Activated CD4-positive, CD25-positive, alpha-beta regulatory T cell treated with anti-CD3 and anti-CD28 coated beads, Interleukin-2, amount 50 U/mL, for 24 hours (primary cell): ENCODE measurements at regions not wholly inside any gene's neighbourhood (a gene's known extent, or its start where the extent isn't known, plus 50 kb on each side); places are given as distances from the start of the nearest gene placed in this dataset.

Experiments used
- ATAC-seq, 2 donors: fragments of 150-1000 bp; cut with Tn5 transposase; one replicate each; pipeline ENCODE4 v1.10.0; 2021; ENCODE audit warnings: mild to moderate bottlenecking in 1 of 2, moderate library complexity in 1 of 2

DNA sequence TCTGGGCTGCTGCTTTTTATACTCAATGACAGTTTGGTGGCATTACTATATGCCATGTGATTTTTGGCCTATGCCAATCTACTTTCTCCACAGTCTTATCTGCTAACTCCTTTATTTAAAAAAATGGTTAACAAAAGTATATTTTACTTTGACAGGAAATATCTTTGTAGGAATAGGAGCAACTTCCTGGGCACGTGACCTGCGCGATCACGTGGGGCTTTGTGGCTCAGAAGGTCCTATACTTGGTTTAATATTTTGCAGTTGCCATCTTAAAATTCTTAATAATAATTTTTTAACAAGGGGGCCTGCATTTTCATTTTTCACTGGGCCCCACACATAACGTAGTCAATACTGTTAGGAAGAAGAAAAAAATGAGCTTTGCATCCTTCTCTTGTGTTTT lies 249.7 kb downstream of the ACTR3 start:
- no peak for ATAC-seq

DNA sequence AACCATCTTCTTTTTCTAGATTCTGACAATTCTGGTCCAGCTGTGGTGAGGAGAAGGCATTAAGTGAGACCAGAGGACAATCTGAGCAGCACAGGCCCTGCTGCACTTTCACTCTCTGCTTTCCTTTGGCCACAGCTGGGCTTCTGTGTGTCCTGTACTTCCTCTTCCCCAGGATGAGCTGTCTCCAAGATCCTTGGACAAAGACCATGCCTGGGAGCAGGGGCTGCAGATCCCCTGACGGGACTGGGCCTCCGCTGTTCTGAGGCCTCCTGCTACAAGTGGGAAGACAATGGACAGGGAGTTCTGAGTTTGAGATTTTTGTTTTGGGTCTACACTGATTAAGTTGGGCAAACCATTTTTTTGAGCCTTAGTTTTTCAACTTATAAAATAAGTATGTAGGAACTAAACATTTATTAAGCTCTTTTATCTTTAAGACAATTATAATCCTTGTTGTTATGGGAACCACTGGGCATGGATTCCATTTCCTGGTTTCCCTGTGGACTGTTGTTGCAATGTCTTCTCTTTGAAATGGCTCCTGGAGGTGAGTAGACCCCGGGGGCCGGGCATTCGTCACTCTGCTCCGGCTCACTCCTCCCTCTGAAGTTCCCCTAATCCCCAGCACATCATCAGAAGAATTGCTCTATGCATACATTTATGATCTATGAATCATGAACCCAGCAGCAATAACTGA lies 266.6 kb downstream of the ACTR3 start:
- ATAC-seq = no peak

DNA sequence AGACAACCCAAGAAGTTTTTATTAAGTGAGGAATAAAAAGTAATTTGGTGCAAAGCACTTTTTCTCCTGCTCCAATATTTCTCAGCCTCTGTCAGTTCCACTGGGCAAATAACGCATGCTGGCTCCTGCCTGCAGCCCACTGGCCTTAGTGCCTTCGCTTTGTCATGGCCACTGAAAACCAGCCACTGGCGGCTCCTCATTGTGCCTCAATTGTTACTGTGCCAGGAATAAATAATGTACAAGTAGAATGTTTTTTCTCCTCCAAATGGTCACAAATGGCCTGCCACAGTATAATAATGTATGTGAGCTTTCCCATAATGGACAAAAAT lies 267.1 kb downstream of the ACTR3 start:
- no peak for ATAC-seq

DNA sequence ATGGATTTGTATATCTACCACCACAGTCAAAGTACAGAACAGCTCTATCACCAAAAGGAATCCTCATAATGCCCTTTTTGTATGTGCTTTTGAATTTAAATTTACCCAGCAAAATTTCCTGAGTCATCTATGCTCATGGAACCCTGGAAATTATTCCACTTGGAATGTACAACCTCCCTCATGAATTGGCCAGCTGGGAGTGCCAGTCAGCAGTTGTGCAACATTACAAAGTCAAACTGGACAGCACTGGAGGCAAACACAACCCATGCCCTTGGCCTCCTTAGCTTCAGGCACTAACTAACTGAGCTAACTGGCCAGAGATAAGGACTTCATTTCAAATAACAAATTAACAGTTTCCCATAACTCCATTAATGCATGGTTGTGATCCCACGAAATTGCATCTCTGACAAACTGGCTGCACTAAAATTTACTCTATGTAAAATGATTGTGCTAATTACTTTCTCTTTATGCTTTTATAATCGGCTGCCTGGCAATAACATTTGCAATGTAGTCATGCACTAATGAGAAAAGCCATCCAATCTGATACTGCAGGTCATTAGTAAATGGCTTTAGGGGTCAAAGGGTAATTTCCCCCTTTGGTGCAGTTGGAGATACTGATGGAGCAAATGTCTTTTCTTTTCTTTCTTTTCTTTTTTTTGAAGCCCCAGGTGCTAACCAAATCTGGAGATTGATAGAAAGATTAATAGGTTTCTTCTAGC lies 270.5 kb downstream of the ACTR3 start:
- ATAC-seq = no peak

DNA sequence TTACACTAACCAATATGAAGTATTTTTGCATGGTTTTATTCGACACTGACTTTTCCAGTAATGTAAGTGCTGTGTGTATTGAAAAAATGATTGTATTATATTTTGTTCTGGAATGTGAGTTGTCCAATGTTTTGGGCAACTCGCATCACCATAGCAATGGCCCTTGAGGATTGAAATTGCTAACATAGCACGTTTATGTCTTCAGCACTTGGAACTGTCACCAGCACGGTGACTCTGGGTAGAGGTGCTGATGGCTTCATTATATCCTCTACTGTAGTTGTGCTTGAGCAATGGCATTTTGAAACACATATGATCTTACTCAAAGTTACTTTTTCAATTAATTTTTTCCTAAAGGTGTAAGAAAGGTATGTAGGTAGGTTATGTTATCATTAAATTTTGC lies 271.5 kb downstream of the ACTR3 start:
- ATAC-seq = no peak

DNA sequence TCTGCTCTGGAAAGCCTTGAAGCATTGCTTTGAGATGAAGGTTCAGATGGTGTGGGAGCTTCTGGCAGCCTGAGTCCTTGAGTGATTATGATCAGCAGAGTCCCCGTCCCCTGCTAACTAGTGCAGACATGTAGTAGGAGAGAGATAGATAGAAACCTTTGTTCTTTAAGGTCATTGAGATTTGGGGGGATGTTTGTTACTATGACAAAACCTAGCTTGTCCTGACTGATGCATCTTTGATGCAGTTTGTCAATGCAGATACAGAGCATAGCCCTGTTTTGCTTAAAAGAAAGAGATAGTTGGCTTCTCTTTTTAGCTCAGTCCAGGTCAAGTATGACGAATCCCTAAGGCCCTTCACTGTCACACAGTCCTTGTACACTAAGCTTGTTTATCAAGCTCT lies 274.6 kb upstream of the DPP10 start:
- ATAC-seq = no peak

DNA sequence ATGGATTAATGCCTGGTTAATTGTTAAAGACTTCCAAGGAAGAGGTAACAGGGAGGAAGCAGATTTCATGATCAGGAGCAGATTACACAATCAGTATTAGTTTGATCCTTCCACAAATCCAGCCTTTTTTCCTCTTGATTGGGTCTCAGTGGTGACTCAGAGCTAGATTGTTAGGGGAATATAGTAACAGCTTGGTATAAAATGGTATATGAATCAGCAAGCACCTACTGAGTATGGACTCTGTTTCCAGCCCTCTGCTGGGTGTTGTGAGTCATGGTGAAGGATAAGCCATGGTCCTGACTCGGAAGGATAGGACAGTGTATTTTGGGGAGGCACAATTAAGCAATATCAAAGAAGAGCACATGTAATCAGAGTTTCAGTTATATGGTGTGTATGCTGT lies 272.4 kb upstream of the DPP10 start:
- no peak for ATAC-seq

DNA sequence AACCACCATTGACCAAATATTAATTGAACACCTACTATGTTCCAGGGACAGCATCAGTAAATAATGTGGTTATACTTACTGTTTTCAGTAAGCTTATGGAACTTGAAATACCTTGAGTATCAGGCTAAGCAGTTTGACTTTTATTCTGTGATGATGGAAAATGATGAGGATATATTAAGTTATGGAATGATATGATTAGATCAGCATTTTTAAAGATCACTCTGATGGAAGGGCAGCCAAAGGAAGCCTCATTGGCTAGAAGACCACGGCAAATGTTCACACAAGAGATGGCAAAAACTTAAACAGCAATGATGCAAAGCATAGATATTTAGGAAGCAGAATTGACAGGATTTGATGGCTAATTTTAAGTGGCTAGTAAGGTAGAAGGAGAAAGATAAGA lies 266.9 kb upstream of the DPP10 start:
- ATAC-seq = no peak

DNA sequence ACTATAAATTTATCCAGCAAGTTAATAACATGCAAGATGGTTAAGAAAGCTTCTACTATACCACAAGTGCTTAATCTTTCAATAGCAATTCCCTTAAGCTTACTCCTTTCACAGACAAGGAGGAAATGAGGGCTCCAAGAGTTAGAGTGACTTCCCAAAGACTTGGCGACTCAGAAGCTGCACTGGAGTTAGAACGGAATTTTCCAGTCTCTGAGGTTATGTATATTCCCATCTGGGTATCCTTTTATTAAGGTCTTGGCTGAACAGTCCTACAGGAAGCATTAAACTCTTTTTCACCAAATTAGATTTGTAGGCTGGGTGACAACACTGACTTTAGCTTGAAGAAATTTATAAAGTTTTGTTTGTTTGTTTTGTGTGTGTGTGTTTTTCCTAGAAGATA lies 256.9 kb upstream of the DPP10 start:
- no peak for ATAC-seq

DNA sequence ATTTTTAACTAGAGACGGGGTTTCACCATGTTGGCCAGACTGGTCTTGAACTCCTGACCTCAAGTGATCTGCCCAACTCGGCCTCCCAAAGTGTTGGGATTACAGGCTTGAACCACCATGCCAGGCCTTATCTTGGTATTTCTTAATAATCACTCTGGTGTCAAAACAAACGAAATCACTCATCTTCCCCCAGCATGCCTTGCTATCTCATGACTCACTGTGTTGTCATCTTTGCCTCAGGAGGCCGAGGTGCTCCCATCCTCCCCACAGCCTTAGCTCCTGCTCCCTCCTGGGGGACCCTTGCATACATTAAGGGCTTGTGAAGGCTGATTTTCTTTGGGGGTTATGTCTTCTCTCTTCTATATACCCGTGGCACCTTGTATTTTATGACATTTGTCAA lies 250.1 kb upstream of the DPP10 start:
- ATAC-seq = no peak

DNA sequence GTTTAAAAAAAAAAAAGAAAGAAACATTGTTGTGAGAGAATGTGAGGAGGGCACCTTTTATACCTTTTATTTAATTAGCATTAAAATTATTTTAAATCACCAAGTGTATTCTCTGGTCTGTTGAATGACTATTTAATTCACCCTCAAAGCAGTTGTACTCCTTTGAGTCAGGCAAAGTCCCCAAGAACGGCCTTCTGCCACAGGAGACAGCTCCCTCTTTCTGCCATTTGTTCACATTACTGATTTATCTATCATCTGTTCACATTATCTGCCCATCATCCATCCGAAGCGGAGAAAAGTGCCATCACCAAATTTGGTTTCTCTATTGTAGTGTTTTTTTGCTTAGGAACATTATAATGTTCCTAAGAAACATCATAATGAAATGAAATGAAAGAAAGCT lies 240.7 kb upstream of the DPP10 start:
- no peak for ATAC-seq

DNA sequence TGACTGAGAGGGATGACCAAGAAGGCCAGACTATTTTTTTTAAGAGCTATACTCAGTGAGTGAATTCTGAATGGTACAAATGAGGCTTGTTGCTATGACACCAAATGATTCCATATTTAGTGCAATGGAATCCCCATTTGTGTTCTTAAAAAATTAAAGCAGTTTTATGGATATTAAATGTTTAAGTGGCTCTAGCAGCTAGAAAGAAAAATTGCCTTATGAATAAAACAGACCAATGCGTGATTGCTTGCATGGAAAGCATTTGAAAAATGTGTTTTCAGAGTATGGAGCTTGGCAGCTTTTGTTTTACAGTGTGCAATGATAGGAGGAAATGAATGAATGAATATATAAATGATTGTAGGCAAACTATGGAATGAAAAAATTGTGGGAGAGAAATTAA lies 238.8 kb upstream of the DPP10 start:
- no peak for ATAC-seq

DNA sequence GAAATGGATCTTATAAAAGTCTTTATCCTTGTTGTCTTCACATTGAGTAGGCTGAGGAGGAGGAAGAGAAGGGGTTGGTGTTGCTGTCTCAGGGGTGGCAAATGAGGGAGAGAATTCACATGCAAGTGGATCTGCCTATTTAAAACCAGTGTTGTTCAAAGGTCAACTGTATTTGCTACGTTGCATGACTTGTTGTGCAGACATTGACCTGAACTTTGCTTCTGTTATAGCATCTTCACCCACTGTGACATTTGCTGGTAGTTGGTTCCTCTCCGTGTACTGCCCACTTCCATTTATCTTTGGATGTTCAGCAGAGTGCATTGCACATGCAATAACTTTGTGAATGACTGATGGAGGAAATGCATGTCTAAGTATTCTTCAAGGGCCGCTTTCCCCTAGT lies 228.6 kb upstream of the DPP10 start:
- ATAC-seq = no peak

DNA sequence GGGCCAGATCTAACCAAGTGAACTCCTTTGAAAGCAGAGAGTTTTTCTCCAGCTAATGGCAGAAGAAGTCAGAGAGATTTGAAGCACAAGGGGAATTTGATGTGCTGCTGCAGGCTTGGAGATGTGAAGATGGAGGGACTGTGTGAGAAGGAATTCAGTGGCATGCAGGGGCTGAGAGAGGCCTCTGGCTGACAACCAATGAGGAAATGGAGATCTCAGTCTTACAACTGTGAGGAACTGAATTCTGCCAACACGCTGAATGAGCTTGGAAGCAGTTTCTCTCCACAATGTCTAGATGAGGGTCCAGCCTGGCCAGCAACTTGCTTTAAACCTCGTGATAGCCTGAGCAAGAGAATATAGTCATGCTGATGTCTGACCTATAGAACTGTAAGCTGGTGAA lies 224.1 kb upstream of the DPP10 start:
- no peak for ATAC-seq

DNA sequence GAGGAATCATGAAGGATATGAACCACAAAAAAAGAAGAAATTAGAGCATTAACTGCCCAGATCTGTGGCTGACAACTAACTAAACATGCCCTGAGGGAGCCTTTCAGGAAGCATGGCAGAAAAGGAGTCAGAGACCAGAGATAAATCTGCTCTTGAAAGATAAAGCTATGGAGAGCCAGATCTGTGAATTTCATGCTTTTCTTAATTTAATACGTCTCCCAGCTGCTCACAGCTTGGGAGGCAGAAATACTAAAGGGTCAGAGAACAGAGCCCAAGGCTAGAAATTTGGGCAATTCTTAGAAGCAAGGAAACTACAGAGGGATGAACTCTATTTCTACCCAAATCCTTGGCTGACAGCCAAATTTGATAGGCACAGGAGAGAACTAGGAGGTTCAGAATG lies 223.0 kb upstream of the DPP10 start:
- no peak for ATAC-seq

DNA sequence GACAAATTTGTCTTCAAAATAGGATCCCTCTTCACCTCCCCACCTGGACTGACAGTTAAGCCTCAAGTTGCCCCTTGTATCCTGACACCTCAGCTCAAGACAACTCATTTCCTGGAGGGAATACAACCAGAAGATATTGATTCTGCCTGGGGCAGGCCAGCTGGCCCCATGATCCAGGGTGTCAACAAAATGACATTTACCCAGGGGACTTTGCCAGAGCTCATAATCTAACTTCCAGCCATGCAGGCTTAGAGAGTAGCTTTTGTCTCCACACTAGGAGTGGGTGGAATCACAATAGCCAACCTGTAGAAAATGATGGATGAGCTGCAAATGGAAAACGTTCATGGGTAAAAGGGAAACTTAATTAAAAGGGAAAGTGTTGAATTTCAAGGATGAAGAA lies 220.1 kb upstream of the DPP10 start:
- no peak for ATAC-seq

DNA sequence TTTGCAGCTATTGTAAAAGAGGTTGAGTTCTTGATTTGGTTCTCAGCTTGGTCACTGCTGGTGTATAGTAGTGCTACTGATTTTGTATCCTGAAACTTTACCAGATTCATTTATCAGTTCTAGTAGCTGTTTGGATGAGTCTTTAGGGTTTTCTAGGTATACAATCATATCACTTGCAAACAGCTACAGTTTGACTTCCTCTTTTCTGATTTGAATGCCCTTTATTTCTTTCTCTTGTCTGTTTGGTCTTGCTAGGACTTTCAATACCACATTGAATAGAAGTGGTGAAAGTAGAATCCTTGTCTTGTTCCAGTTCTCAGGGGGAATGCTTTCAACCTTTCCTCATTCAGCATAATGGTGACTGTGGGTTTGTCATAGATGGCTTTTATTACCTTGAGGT lies 210.5 kb upstream of the DPP10 start:
- ATAC-seq = no peak

DNA sequence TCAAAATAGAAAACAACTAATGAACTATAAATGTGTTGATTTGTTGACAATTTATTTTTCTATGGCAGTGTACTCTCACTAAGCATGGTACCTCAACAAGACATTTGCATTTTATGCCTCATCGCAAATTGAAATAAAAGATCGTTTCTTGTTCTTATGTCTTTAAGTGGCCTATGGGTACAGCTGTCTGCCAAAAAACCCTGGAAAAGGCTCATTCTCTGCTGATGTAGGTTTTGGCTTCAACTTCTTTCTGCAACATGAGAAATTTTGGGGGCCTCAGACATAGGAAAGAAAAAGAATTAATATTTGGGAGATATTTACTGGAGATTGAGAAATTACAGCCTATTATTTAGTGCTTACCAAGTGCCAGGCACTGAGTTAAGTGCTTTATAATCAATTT lies 205.1 kb upstream of the DPP10 start:
- no peak for ATAC-seq

DNA sequence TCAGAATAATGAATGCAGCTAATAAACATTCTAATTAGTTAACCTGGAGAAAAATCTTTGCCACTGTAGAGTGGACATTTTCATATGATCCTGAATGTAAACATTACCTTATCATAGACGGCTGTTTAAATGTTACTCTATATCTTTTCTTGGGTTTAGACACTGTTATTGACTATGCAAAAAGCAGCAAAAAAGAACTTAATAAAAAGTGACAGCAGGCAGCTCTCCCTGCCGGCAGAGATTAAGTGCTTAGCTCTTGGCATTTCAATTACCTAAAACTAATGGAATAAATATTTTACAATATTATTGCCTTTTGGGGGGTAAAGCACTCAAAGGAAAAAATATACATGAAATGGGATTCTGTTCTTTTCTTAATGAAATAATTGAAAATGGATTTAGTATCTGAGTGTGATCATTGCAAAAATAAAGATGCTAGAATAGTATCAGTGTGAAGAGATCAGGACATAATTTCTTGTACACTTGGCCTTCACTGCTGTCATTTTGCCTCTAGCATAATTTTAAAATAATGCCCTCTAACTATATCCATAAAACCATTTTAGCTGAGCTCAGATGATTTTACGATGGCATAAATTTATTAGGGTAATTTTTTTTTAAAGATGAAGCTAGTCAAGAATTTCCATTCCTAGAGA lies 203.4 kb upstream of the DPP10 start:
- ATAC-seq = no peak

DNA sequence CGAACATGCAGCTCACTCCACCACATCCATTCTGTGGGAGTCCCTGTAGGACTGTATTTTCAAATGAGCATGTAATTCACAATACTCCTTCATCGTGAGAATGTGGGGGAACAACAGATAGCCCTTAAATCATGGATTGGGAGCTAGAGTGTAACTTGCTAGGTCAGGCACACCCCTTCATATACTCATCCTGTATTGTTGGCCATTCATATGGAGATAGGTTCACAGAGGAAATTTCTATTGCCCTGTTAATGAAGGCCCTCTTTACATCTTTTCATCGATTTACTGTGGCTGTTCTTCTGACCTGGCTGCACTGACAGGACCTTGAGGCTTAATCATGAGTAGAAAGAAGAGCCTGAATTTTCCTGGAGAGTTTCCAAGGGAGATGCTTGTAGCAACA lies 193.8 kb upstream of the DPP10 start:
- no peak for ATAC-seq

DNA sequence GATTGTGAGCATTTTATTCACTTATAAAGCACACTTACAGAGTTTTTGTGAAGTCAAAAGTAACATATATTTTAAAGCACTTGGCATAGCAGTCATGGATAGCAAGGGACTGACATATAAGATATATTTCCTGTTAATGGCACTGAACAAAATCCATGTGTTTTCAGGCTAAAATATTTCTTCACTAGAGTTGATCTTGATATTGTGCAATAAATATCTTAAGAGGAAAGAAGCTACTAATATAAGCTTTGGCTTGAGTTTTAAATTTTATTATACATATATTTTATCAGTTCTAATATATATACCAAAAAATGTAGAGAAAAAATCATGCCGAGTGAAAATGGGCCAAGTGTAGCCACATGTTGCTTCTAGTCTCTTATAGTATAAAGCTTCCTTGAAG lies 189.7 kb upstream of the DPP10 start:
- no peak for ATAC-seq

DNA sequence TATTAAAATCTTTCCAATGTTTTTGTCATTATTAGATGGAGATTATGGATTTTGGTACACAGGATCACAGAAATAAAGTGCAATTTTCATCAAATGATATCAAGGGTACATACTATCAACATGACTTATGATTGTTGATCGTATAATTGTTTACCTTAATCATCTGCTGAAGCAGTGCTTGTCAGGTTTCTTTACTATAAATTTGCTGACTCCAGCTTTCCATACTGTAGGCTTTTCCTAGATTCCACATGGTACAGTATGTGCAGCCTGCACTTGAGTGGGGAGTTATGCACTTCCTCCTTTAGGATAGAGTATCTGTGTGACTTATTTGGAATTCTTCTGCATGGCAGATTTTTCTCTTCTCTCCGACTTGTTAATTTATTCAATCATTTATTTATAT lies 187.6 kb upstream of the DPP10 start:
- ATAC-seq = no peak

DNA sequence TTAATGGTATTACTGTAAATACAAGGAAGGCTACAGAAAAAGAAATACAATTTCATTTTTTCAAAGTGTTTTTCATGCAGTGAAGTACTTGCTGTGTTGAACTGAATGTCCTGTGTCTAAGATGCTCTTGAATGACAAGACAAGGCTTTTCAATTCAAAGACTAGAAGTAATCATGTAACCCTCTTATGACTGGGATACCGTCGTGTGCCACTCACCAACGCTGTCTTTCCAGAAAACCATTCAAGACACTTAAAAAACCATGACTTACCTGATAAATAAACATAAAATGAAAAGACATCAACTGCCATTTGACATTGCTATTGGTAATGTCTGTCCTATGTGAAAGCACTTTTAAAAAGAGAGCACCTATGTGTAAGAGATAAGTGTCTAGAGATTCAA lies 183.1 kb upstream of the DPP10 start:
- ATAC-seq = no peak

DNA sequence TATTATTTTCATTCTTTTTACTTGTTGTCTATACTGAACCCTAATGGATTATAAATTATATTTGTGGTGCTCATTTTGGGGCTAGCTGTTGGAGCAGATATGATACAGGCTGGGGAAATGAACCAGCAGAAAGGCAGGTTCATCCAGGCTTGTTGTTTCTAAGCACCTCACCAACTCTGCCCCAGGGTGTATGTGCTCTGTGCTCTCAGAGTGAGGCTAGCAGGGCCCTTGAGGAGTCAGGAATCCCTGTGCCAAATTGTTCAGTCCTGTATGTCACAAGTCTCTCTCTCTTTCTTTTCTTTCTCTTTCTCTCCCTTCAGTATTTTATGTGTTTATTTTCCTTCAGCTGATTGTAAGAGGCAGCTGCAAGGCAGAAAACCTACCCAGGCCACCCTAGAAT lies 181.1 kb upstream of the DPP10 start:
- no peak for ATAC-seq

DNA sequence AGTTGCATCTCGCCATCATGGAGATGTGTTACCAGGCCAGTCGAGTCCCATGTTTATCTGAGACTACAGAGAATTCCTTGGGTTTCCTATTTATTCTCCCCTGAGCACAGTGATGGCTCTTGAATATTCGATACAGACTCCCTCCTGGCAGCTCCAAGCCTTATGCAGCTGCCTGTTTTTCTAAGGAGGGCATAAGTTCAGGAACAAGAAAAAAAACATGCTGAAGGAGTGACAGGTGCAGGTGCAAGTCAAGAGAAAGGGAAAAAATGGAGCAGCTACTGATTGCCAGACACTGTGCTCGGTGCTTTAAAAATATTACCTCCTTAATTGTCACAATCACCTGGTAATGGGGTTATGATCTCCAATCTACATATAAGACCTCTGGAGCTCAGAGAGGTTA lies 177.2 kb upstream of the DPP10 start:
- ATAC-seq = no peak
